ENCODE measurements at regions not wholly inside any gene's neighbourhood (a gene's known extent, or its start where the extent isn't known, plus 50 kb on each side); places are given as distances from the start of the nearest gene placed in this dataset.

- Mint-ChIP-seq H3K9me3 (ENCODE audit: unreplicated experiment) (peaks cover 4% of the 10 kb centered on the region), H3K27ac (ENCODE audit: unreplicated experiment) (no peak overlapping the region), H3K4me3 (ENCODE audit: unreplicated experiment) (no peak overlapping the region), H3K4me1 (ENCODE audit: low read depth, unreplicated experiment) (no peaks in the 10 kb centered on the region), H3K36me3 (ENCODE audit: insufficient read depth, unreplicated experiment) (no peaks in the 10 kb centered on the region), H3K27me3 (ENCODE audit: insufficient read depth, unreplicated experiment) (no peaks in the 10 kb centered on the region)
- POLR2A ChIA-PET = no interaction called here
- Histone ChIP-seq H3K9me3 (no peaks in the 10 kb centered on the region), H3K4me1 (no peaks in the 10 kb centered on the region), H3K36me3 (ENCODE audit: control insufficient read depth, insufficient read depth, low read length) (no peaks in the 10 kb centered on the region), H3K27me3 (replicated peaks; ENCODE audit: control insufficient read depth, insufficient read depth, low read length) (no peaks in the 10 kb centered on the region), H3K4me3 (ENCODE audit: low read depth, low read length) (no peak overlapping the region)
- no TSS peak for BruUV-seq (replicated peaks)
- DNase-seq = no peak
- TF ChIP-seq CTCF (IDR thresholded peaks at IDR 0.05; ENCODE audit: insufficient read depth in 1 of 2, low read depth in 1 of 2, low read length in 1 of 2, severe bottlenecking in 1 of 2, unreplicated experiment in 1 of 2) = no peak
- CTCF ChIA-PET = no interaction called here
- intact Hi-C loops (cut with micrococcal nuclease; ENCODE audit: unreplicated experiment) = no loop called here
These were observed 1217.7 kb downstream of the PCDH19 start for GRCh38 chrX:99192421-99192820.

- ChIA-PET CTCF (no interaction called here), POLR2A (no interaction called here)
- Histone ChIP-seq H3K9me3 (no peaks in the 10 kb centered on the region), H3K36me3 (ENCODE audit: control insufficient read depth, insufficient read depth, low read length) (no peaks in the 10 kb centered on the region), H3K4me1 (no peaks in the 10 kb centered on the region), H3K27me3 (replicated peaks; ENCODE audit: control insufficient read depth, insufficient read depth, low read length) (no peaks in the 10 kb centered on the region), H3K4me3 (ENCODE audit: low read depth, low read length) (no peak overlapping the region)
- BruUV-seq (replicated peaks) = no TSS peak
- TF ChIP-seq CTCF (IDR thresholded peaks at IDR 0.05; ENCODE audit: insufficient read depth in 1 of 2, low read depth in 1 of 2, low read length in 1 of 2, severe bottlenecking in 1 of 2, unreplicated experiment in 1 of 2) = no peak
- peak in 1 of 2 experiments; percentile 0 for DNase-seq
- no peak overlapping the region for H3K27ac Mint-ChIP-seq (ENCODE audit: unreplicated experiment)
- H3K4me3 Mint-ChIP-seq (ENCODE audit: unreplicated experiment) = no peak overlapping the region
- no peaks in the 10 kb centered on the region for H3K4me1 Mint-ChIP-seq (ENCODE audit: low read depth, unreplicated experiment)
- H3K9me3 Mint-ChIP-seq (ENCODE audit: unreplicated experiment) = peaks cover 6% of the 10 kb centered on the region
- no peaks in the 10 kb centered on the region for H3K36me3 Mint-ChIP-seq (ENCODE audit: insufficient read depth, unreplicated experiment)
- intact Hi-C loops (cut with micrococcal nuclease; ENCODE audit: unreplicated experiment) = no loop called here
- H3K27me3 Mint-ChIP-seq (ENCODE audit: insufficient read depth, unreplicated experiment) = no peaks in the 10 kb centered on the region
These were observed 1225.9 kb downstream of the PCDH19 start for GRCh38 chrX:99184153-99184552.

- CTCF ChIA-PET = no interaction called here
- Mint-ChIP-seq H3K4me1 (ENCODE audit: low read depth, unreplicated experiment) (no peaks in the 10 kb centered on the region), H3K27ac (ENCODE audit: unreplicated experiment) (no peak overlapping the region), H3K36me3 (ENCODE audit: insufficient read depth, unreplicated experiment) (no peaks in the 10 kb centered on the region), H3K4me3 (ENCODE audit: unreplicated experiment) (no peak overlapping the region), H3K27me3 (ENCODE audit: insufficient read depth, unreplicated experiment) (peaks cover 3% of the 10 kb centered on the region), H3K9me3 (ENCODE audit: unreplicated experiment) (no peaks in the 10 kb centered on the region)
- H3K9me3 ChIP-seq = no peaks in the 10 kb centered on the region
- no peak for DNase-seq
- no peaks in the 10 kb centered on the region for H3K36me3 ChIP-seq (ENCODE audit: control insufficient read depth, insufficient read depth, low read length)
- no TSS peak for BruUV-seq (replicated peaks)
- no peak overlapping the region for H3K4me3 ChIP-seq (ENCODE audit: low read depth, low read length)
- POLR2A ChIA-PET = no interaction called here
- intact Hi-C loops (cut with micrococcal nuclease; ENCODE audit: unreplicated experiment) = no loop called here
- no peaks in the 10 kb centered on the region for H3K4me1 ChIP-seq
- H3K27me3 ChIP-seq (replicated peaks; ENCODE audit: control insufficient read depth, insufficient read depth, low read length) = no peaks in the 10 kb centered on the region
- TF ChIP-seq CTCF (IDR thresholded peaks at IDR 0.05; ENCODE audit: insufficient read depth in 1 of 2, low read depth in 1 of 2, low read length in 1 of 2, severe bottlenecking in 1 of 2, unreplicated experiment in 1 of 2) = no peak
These were observed 1237.1 kb downstream of the PCDH19 start for GRCh38 chrX:99172958-99173357.
